Erythroblast (primary cell): ENCODE measurements at regions not wholly inside any gene's neighbourhood (a gene's known extent, or its start where the extent isn't known, plus 50 kb on each side); places are given as distances from the start of the nearest gene placed in this dataset.
"Not testable (repeated sequence)": the region's sequence is repeated elsewhere in the genome, so short reads cannot be mapped to it uniquely, and the experiment has no call there.

Experiments used
- GATA1 ChIP-seq: IDR thresholded peaks from 2 replicates; pipeline ENCODE4 v1.6.1; 2011; ENCODE audit warnings: low read depth, mild to moderate bottlenecking, control low read depth, low read length, moderate library complexity
- POLR2A ChIP-seq: IDR thresholded peaks from 2 replicates; pipeline ENCODE4 v1.6.1; 2011; ENCODE audit warnings: mild to moderate bottlenecking, low read length

DNA sequence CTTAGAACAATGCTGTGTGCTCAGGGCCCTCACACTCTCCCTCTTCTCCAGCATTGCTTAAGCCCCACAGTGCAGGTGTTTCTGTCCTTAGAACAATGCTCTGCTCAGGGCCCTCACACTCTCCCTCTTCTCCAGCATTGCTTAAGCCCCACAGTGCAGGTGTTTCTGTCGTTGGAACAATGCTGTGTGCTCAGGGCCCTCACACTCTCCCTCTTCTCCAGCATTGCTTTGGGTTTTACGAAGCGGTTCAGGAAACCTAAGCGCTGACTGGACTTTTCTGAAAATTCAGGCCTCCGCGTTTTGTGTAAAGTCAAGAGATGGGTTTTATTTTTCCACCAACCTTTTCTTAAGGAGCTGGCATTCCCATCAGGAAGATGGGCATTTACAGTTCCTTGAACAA lies 838.0 kb downstream of the TRIML1 start:
- not testable (repeated sequence) for TF ChIP-seq POLR2A, GATA1
